ENCODE measurements at regions not wholly inside any gene's neighbourhood (a gene's known extent, or its start where the extent isn't known, plus 50 kb on each side); places are given as distances from the start of the nearest gene placed in this dataset.

DNA sequence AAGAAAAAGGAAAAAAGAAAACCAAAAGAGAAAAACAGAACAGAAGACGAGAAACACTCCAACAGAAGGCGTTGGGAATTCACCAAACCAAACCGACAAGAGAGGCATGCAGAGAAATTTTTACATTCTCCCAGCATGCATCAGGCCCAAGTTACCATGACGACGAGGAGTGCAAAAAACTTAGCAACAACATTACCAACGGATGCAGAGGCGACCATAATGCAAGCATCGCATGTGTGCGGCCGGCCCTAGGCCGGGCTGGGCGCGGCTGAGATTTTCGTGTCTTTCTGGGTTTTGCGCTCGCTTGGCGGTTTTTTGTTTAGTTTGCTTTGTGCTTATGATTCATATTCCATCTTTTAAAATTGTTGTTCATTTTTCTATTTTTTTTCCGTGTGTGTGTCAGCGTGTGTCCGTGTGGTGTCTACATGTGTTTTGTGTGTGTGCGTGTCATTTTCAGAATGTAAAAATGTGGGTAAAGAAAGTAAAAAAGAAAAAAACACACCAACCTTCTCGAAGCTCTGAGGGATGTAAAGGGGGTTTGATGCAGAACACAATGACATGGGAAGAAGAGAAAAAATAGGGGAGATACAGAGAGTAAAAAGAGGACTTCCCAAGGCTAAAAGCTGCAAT, 84.9 kb downstream of the PTPRS start:
- TF ChIP-seq, protein P1, sequence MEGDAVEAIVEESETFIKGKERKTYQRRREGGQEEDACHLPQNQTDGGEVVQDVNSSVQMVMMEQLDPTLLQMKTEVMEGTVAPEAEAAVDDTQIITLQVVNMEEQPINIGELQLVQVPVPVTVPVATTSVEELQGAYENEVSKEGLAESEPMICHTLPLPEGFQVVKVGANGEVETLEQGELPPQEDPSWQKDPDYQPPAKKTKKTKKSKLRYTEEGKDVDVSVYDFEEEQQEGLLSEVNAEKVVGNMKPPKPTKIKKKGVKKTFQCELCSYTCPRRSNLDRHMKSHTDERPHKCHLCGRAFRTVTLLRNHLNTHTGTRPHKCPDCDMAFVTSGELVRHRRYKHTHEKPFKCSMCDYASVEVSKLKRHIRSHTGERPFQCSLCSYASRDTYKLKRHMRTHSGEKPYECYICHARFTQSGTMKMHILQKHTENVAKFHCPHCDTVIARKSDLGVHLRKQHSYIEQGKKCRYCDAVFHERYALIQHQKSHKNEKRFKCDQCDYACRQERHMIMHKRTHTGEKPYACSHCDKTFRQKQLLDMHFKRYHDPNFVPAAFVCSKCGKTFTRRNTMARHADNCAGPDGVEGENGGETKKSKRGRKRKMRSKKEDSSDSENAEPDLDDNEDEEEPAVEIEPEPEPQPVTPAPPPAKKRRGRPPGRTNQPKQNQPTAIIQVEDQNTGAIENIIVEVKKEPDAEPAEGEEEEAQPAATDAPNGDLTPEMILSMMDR (conservative IDR thresholded peaks at IDR 0.05 in 1 of 2, IDR thresholded peaks at IDR 0.05 in 1 of 2; ENCODE audit: extremely low read depth in 1 of 2, insufficient read depth in 1 of 2, low read depth in 1 of 2, low read length in 2 of 2): no peak
- no peak for TF ChIP-seq EZH2 (IDR thresholded peaks at IDR 0.05; ENCODE audit: borderline replicate concordance, low read length)

All from mammary epithelial cell (primary cell).